Mammary epithelial cell (primary cell): ENCODE measurements at regions not wholly inside any gene's neighbourhood (a gene's known extent, or its start where the extent isn't known, plus 50 kb on each side); places are given as distances from the start of the nearest gene placed in this dataset.

Source experiments
- CTCF ChIP-seq, 2 donors: IDR thresholded peaks in 1 of 2; conservative IDR thresholded peaks in 1 of 2; 2 replicates each; pipeline ENCODE4 v1.5.1; 2011 to 2012; ENCODE audit warnings: inconsistent platforms in 2 of 2, low read length in 2 of 2, mild to moderate bottlenecking in 2 of 2, control low read depth in 1 of 2, low read depth in 1 of 2; ENCODE audit not compliant: insufficient read depth in 1 of 2; ENCODE audit errors: extremely low read depth in 1 of 2
- EZH2 ChIP-seq: IDR thresholded peaks from 2 replicates; pipeline ENCODE4 v1.6.1; 2012; ENCODE audit warnings: low read length, inconsistent platforms, borderline replicate concordance

- TF ChIP-seq CTCF (conservative IDR thresholded peaks at IDR 0.05 in 1 of 2, IDR thresholded peaks at IDR 0.05 in 1 of 2; ENCODE audit: extremely low read depth in 1 of 2, insufficient read depth in 1 of 2, low read depth in 1 of 2, low read length in 2 of 2) (no peak), EZH2 (no peak)
Observed at GRCh38 chr9:71592400-71592799, 175.9 kb downstream of the CEMIP2 start.
